A549 (cell line): ENCODE measurements at regions not wholly inside any gene's neighbourhood (a gene's known extent, or its start where the extent isn't known, plus 50 kb on each side); places are given as distances from the start of the nearest gene placed in this dataset.

Experiments used
- ATAC-seq, 2 experiments: fragments of 200-7000 bp in 1 of 2; fragments of >200 bp in 1 of 2; cut with Nextera tagmentation in 1 of 2; cut with Tn5 transposase in 1 of 2; 3 replicates each; pipeline versions ENCODE4 v1.8.0 to v1.9.1; 2018 to 2020; ENCODE audit warnings: mild to moderate bottlenecking in 1 of 2, moderate library complexity in 1 of 2
- CTCF ChIA-PET: fragments of 300-600 bp; sonication (Branson Sonifier 250); formaldehyde crosslinking; extraction: SDS; loops from one replicate; lab custom pipeline; 2021; ENCODE audit warnings: antibody characterized with exemption, inconsistent platforms; lab: Yijun Ruan, JAX
- POLR2A ChIA-PET: fragments of 350-600 bp; formaldehyde crosslinking; extraction: SDS; loops from one replicate; lab custom pipeline; 2021; ENCODE audit warnings: antibody characterized with exemption, inconsistent platforms; lab: Yijun Ruan, JAX
- DNase-seq, 2 experiments: peaks; one replicate each; pipeline versions ENCODE4 v3.0.0 to v3.0.0-alpha.2; 2011 to 2016; ENCODE audit warnings: low read depth in 1 of 2, low spot score in 1 of 2
- FAIRE-seq: peaks from 2 replicates; lab custom pipeline; 2011; peaks lifted over from hg19 to GRCh38; lab: Jason Lieb, UNC
- H3K27ac ChIP-seq, 2 experiments: fragments of >200 bp; sonication (Bioruptor Twin); formaldehyde crosslinking; 3 replicates each; pipeline ENCODE4 v1.5.1; 2016 to 2017
- H3K4me1 ChIP-seq: fragments of >200 bp; sonication (Bioruptor Twin); formaldehyde crosslinking; 3 replicates; pipeline ENCODE4 v1.6.1; 2016
- H3K4me2 ChIP-seq: fragments of >200 bp; sonication (Bioruptor Twin); formaldehyde crosslinking; 3 replicates; pipeline ENCODE4 v1.6.1; 2016
- H3K4me3 ChIP-seq: fragments of >200 bp; sonication (Bioruptor Twin); formaldehyde crosslinking; 3 replicates; pipeline ENCODE4 v1.5.1; 2016
- H3K9me3 ChIP-seq: fragments of >200 bp; sonication (Bioruptor Twin); formaldehyde crosslinking; 3 replicates; pipeline ENCODE4 v1.6.1; 2016
- ATOH8 ChIP-seq: fragments of 250-450 bp; sonication (Bioruptor Pico); IDR thresholded peaks from 2 replicates; pipeline ENCODE4 v1.5.0; 2020; ENCODE audit warnings: low read depth, mild to moderate bottlenecking, moderate library complexity
- BHLHE40 ChIP-seq: IDR thresholded peaks from 2 replicates; pipeline ENCODE4 v1.6.1; 2012; ENCODE audit warnings: low read depth, low read length, inconsistent platforms
- CBX2 ChIP-seq: fragments of 200-600 bp; sonication (generic); IDR thresholded peaks from 2 replicates; pipeline ENCODE4 v1.6.1; 2016; ENCODE audit warnings: low read depth, mild to moderate bottlenecking, borderline replicate concordance
- CBX8 ChIP-seq: fragments of 200-600 bp; sonication (generic); IDR thresholded peaks from 2 replicates; pipeline ENCODE4 v1.6.1; 2016
- CEBPB ChIP-seq, 2 experiments: fragments of >200 bp in 1 of 2; sonication (Bioruptor Twin) in 1 of 2; formaldehyde crosslinking in 1 of 2; IDR thresholded peaks; 2 replicates each; pipeline ENCODE4 v1.6.1; 2012 to 2016
- CHD2 ChIP-seq: fragments of 150-350 bp; IDR thresholded peaks from 2 replicates; pipeline ENCODE4 v1.6.1; 2014; ENCODE audit warnings: low read length; ENCODE audit not compliant: partially characterized antibody
- CTCF ChIP-seq: fragments of >200 bp; sonication (Bioruptor Twin); formaldehyde crosslinking; IDR thresholded peaks from 3 replicates; pipeline ENCODE4 v1.5.1; 2016
- E2F6 ChIP-seq: IDR thresholded peaks from 2 replicates; pipeline ENCODE4 v1.6.1; 2012; ENCODE audit warnings: low read depth, borderline replicate concordance
- FOXS1 ChIP-seq: fragments of 250-450 bp; sonication (Bioruptor Pico); IDR thresholded peaks from 2 replicates; pipeline ENCODE4 v1.5.0; 2020; ENCODE audit warnings: mild to moderate bottlenecking, moderate library complexity
- HES2 ChIP-seq: fragments of >200 bp; sonication (Bioruptor Twin); formaldehyde crosslinking; IDR thresholded peaks from 2 replicates; pipeline ENCODE4 v1.6.1; 2016
- HEYL ChIP-seq: fragments of 250-450 bp; sonication (Bioruptor Pico); IDR thresholded peaks from 2 replicates; pipeline ENCODE4 v1.8.0; 2021; ENCODE audit warnings: mild to moderate bottlenecking, moderate library complexity
- HMGXB4 ChIP-seq: fragments of 250-450 bp; sonication (Bioruptor Pico); IDR thresholded peaks from 2 replicates; pipeline ENCODE4 v1.5.0; 2021; ENCODE audit warnings: mild to moderate bottlenecking, moderate library complexity, borderline replicate concordance
- JUN ChIP-seq, 2 experiments: fragments of >200 bp; sonication (Bioruptor Twin); formaldehyde crosslinking; IDR thresholded peaks; 2 replicates in 1 of 2; 3 replicates in 1 of 2; pipeline ENCODE4 v1.6.1; 2016 to 2017
- NPAS2 ChIP-seq: fragments of 250-450 bp; sonication (Bioruptor Pico); IDR thresholded peaks from 2 replicates; pipeline ENCODE4 v1.8.0; 2022; ENCODE audit warnings: mild to moderate bottlenecking, moderate library complexity, borderline replicate concordance
- PBX3 ChIP-seq: IDR thresholded peaks from 2 replicates; pipeline ENCODE4 v1.6.1; 2012
- PHF8 ChIP-seq: fragments of 200-600 bp; sonication (generic); IDR thresholded peaks from 2 replicates; pipeline ENCODE4 v1.6.1; 2016; ENCODE audit warnings: low read depth, mild to moderate bottlenecking, antibody characterized with exemption, moderate library complexity, borderline replicate concordance
- POLR2A ChIP-seq: IDR thresholded peaks from 2 replicates; pipeline ENCODE4 v1.6.1; 2012; ENCODE audit warnings: mild to moderate bottlenecking, low read length
- POLR2AphosphoS2 ChIP-seq: conservative IDR thresholded peaks from 2 replicates; pipeline ENCODE4 v1.6.1; 2012; ENCODE audit warnings: low read length, improper control_type of control experiment, inconsistent platforms
- RAD21 ChIP-seq, 2 experiments: fragments of >200 bp in 1 of 2; sonication (Bioruptor Twin) in 1 of 2; formaldehyde crosslinking in 1 of 2; IDR thresholded peaks in 1 of 2; conservative IDR thresholded peaks in 1 of 2; 2 replicates in 1 of 2; 3 replicates in 1 of 2; pipeline ENCODE4 v1.6.1; 2012 to 2018; ENCODE audit warnings: inconsistent platforms in 1 of 2
- REST ChIP-seq: fragments of 200-600 bp; sonication (generic); IDR thresholded peaks from 2 replicates; pipeline ENCODE4 v1.6.1; 2016; ENCODE audit warnings: antibody characterized with exemption, mild to moderate bottlenecking, moderate library complexity
- RNF2 ChIP-seq: fragments of 200-600 bp; sonication (generic); IDR thresholded peaks from 2 replicates; pipeline ENCODE4 v1.6.1; 2016; ENCODE audit warnings: low read depth, mild to moderate bottlenecking, antibody characterized with exemption, moderate library complexity, borderline replicate concordance
- SMC3 ChIP-seq: fragments of >200 bp; sonication (Bioruptor Twin); formaldehyde crosslinking; IDR thresholded peaks from 3 replicates; pipeline ENCODE4 v1.6.1; 2018; ENCODE audit warnings: inconsistent platforms
- ZC3H11A ChIP-seq: fragments of 450-650 bp; IDR thresholded peaks from 2 replicates; pipeline ENCODE4 v1.6.1; 2014; ENCODE audit warnings: antibody characterized with exemption, mild to moderate bottlenecking
- ZFP36 ChIP-seq: fragments of 450-650 bp; IDR thresholded peaks from 2 replicates; pipeline ENCODE4 v1.6.1; 2014; ENCODE audit warnings: borderline replicate concordance; ENCODE audit not compliant: partially characterized antibody
- WGBS: methylation state at CpG from one replicate; pipeline ENCODE4 v1.1.6; 2017; ENCODE audit errors: missing lambda C conversion rate; 5-methylcytosine and 5-hydroxymethylcytosine counted together

- H3K4me3 ChIP-seq = no peak overlapping the region
- ChIA-PET POLR2A (no interaction called here), CTCF (no interaction called here)
- no peaks in the 10 kb centered on the region for H3K9me3 ChIP-seq
- WGBS = 25% methylated on average over 4 of the region's 4 CpGs
- no peak for DNase-seq
- no peaks in the 10 kb centered on the region for H3K4me1 ChIP-seq
- TF ChIP-seq CHD2 = no peak
- no peak for TF ChIP-seq ATOH8
- TF ChIP-seq FOXS1 (CRISPR knock-in tag) = no peak
- no peak for TF ChIP-seq PBX3
- TF ChIP-seq HMGXB4 (CRISPR knock-in tag) = no peak
- no peak for TF ChIP-seq E2F6
- TF ChIP-seq CBX8 = no peak
- TF ChIP-seq CBX2 = no peak
- no peak for TF ChIP-seq POLR2A
- no peak for TF ChIP-seq CTCF
- H3K4me2 ChIP-seq = no peak overlapping the region
- ATAC-seq = no peak
- H3K27ac ChIP-seq = no peak overlapping the region
- no peak for FAIRE-seq
Observed at GRCh38 chr13:46963904-46964303, 67.1 kb upstream of the HTR2A start.

- no peak for FAIRE-seq
- no peak overlapping the region for H3K27ac ChIP-seq
- ChIA-PET POLR2A (no interaction called here), CTCF (interaction anchor here (0.6 to 2.0 kb wide), 3 partner anchors 11 to 201 kb away, joined by 3 to 14 read pairs (median 3); no protein-coding TSS in a partner anchor)
- DNase-seq = no peak
- ATAC-seq = no peak
- no peaks in the 10 kb centered on the region for H3K4me1 ChIP-seq
- WGBS = 33% methylated on average over 6 of the region's 6 CpGs
- no peaks in the 10 kb centered on the region for H3K9me3 ChIP-seq
- H3K4me2 ChIP-seq = no peak overlapping the region
- H3K4me3 ChIP-seq = no peak overlapping the region
- no peak for TF ChIP-seq REST
- TF ChIP-seq PHF8 = no peak
- no peak for TF ChIP-seq FOXS1 (CRISPR knock-in tag)
- no peak for TF ChIP-seq ZFP36
- TF ChIP-seq CTCF = no peak
- no peak for TF ChIP-seq NPAS2 (CRISPR knock-in tag)
- TF ChIP-seq HES2 = no peak
- TF ChIP-seq POLR2AphosphoS2 = no peak
- no peak for TF ChIP-seq JUN (IDR thresholded peaks at IDR 0.05)
- no peak for TF ChIP-seq ZC3H11A
- no peak for TF ChIP-seq SMC3
- no peak for TF ChIP-seq RNF2
- TF ChIP-seq RAD21 (conservative IDR thresholded peaks at IDR 0.05 in 1 of 2, IDR thresholded peaks at IDR 0.05 in 1 of 2) = no peak
- TF ChIP-seq BHLHE40 = no peak
- no peak for TF ChIP-seq HEYL (CRISPR knock-in tag)
- TF ChIP-seq CEBPB (IDR thresholded peaks at IDR 0.05) = no peak
Observed at GRCh38 chr13:46962281-46962941, 65.6 kb upstream of the HTR2A start.
